ENCODE measurements at regions not wholly inside any gene's neighbourhood (a gene's known extent, or its start where the extent isn't known, plus 50 kb on each side); places are given as distances from the start of the nearest gene placed in this dataset.
A peak's percentile ranks its signal among the peaks of the same experiment; 100 is the strongest.
"Not testable (repeated sequence)": the region's sequence is repeated elsewhere in the genome, so short reads cannot be mapped to it uniquely, and the experiment has no call there.

DNA sequence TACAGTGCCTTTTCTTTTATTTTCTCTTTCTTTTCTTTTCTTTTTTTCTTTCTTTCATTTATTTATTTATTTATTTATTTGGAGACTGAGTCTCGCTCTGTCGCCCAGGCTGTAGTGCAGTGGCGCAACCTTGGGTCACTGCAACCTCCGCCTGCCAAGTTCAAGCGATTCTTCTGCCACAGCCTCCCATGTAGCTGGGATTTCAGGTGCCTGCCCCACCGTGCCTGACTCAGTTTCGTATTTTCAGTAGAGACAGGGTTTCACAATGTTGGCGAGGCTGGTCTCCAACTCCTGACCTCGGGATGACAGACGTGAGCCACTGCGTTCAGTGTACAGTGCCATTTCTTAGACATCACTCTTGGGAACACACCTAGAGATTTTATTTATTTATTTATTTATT is 110.0 kb upstream of the ANKRD30BL start:
- DNase-seq (ENCODE audit: low read depth in 4 of 4, low spot score in 2 of 4): not testable (repeated sequence)

DNA sequence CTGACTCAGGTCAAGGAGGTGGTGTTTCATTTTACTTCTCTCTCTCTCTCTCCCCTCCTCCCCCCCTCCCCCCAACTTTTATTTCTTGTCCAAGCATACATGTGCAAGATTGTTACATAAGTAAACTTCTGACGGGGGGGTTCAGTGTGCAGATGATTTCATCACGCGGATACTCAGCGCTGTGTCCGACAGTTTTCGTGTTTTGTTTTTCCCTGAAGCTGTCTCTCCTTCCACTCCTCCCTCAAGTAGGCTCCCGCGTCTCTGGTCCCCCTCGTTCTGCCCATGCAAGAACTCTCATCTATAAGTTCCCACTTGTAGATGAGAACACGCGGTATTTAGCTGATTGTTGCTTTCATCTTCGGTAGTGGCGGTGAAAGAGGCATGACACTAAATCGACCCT is 111.0 kb upstream of the ANKRD30BL start:
- DNase-seq (ENCODE audit: low read depth in 4 of 4, low spot score in 2 of 4): no peak

DNA sequence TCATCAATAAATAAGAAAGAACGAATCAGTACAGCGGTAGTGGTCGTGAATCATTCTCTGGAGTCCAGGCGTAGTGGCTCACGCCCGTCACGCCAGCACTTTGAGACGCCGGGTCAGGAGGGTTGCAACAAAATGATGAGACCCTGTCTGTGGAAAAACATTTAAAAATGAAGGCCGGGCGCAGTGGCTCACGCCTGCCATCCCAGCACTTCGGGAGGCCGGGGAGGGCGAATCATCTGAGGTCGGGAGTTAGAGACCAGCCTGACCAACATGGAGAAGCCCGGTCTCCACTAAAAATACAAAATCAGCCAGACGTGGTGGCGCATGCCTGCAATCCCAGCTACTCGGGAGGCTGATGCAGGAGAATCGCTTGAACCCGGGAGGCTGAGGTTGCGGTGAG is 111.8 kb upstream of the ANKRD30BL start:
- DNase-seq (ENCODE audit: low read depth in 4 of 4, low spot score in 2 of 4): not testable (repeated sequence)

DNA sequence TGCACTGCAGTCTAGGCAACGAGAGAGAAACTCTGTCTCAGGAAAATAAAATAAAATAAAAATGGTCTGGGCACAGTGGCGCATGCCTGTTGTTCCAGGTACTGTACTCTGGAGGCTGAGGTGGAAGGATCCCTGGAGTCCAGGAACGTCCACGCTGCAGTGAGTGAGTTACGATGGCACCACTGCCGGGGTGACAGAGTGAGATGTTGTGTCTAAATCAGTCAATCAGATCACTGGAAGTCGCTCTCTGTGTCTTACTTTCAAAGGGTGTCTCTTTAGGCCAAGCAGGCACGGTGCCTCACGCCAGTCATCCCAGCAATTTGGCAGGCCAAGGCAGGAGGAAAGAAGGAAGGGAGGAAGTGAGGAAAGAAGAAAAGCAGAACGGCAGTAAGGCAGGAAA is 112.2 kb upstream of the ANKRD30BL start:
- no peak for DNase-seq (ENCODE audit: low read depth in 4 of 4, low spot score in 2 of 4)

DNA sequence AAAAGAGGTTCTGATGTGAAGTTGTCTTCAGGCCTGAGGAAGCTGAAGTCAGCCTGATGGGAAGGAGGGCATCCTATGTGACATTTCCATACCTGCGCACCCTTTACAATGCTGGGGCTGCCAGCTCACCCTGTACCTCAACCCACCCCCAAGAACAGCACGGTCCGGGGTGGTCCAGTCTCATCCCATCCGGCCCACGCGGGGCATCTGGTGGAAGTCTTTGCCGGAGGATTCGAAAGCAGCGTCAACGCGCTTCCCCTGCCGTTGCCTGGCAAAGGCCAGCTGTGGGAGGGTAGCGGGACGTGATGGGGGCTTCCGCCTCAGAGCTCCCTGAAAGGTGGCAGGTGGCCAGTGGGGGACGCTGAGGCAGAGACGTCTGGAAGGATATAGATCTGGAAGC is 113.6 kb upstream of the ANKRD30BL start:
- no peak for DNase-seq (ENCODE audit: low read depth in 4 of 4, low spot score in 2 of 4)

DNA sequence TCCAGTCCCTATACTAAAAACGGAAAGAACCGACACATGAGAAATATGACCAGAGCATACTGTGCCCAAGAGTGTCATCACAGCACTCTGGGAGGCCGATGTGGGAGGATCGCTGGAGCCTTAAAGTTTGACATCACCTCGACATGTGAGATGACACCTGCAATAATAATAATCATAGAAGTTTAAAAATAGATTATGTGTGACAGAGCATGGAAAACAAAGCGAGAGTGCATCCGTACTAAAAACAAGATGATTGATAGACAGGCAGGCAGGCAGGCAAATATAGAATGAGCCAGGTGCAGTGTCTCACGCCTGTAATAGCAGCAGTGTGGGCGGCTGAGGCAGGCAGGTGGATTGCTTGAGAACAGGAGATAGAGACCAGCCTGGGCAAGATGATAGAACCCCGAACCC is 114.8 kb upstream of the ANKRD30BL start:
- no peak for DNase-seq (ENCODE audit: low read depth in 4 of 4, low spot score in 2 of 4)

DNA sequence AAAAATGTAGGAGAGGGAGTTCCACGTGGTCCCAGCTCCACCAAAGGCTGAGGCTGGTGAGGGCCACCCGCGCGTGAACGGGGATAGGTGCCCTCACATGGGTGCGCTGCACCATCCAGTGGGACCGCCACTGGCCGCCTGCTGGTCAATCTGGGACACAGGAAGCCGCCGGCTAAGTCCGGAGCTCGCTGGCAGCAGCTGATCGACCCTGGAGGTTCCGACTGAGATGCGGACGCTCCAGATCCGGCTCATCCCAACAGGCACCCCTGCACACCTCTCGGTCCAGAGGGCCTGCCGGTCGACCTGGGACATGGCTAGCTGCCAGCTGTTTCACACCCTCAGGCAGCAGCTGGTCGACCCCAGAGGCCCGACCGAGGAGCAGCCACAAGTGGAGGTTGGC is 116.5 kb upstream of the ANKRD30BL start:
- DNase-seq (ENCODE audit: low read depth in 4 of 4, low spot score in 2 of 4): no peak

DNA sequence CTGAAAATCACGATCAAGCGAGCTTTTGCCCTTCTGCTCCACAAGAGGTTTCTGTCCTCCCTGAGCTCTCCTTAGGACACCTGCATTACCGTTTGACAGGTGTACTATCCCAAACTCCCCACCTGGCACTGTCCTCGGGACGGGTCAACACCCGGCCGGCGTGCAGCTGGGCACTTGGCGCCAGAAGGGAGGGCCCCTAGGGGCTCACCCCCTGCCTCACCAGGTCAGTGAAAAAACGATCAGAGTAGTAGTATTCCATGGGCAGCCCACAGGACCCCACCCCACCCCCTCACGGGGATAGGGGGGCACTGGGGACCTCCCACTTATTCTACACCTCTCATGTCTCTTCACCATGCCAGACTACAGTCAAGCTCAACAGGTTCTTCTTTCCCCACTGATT is 117.6 kb upstream of the ANKRD30BL start:
- no peak for DNase-seq (ENCODE audit: low read depth in 4 of 4, low spot score in 2 of 4)

DNA sequence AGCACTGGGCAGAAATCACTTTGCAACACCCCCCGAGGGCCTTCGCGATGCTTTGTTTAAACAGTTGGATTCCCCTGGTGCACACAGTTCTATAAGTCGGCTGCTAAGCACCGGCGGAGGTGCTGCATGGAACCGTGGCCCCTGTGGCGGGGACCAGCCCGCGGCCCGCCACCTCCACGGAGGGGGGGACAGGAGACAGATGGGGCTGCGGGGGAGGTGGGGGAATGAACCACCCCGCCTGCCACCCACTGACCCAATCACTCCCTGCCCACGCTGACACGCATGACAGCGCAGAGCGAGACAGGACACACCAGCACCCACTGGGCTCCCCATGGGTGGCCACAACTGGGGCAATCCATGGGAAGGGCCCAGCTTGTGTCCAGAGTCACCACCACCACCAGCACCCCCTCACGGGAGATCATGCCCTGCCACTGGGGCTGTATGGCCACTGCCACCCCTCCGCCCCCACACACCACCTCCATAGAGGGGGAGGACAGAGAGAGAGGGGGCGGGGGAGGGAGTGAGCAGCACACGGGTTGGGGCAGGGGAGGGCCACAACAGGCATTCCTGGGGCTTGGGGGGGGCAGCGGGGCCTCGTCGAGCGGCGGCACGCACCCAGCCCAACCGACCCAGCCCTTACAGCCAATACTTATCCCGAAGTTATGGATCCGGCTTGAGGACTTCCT is 118.3 kb upstream of the ANKRD30BL start:
- DNase-seq (ENCODE audit: low read depth in 4 of 4, low spot score in 2 of 4): no peak

DNA sequence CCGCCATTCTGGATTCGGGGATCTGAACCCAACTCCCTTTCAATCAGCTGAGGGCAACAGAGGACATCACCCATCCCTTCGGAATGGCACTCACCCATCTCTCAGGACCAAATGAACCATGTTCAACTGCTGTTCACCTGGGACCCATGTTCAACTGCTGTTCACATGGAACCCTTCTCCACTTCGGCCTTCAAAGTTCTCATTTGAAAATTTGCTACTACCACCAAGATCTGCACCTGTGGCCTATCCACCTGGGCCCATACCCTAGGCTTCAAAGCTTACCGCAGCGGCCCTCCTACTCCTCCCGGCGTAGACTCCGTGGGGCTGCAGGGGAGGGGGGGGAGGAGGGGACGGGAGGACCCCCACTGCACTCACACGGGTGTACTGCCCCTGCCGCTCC is 119.2 kb upstream of the ANKRD30BL start:
- no peak for DNase-seq (ENCODE audit: low read depth in 4 of 4, low spot score in 2 of 4)

DNA sequence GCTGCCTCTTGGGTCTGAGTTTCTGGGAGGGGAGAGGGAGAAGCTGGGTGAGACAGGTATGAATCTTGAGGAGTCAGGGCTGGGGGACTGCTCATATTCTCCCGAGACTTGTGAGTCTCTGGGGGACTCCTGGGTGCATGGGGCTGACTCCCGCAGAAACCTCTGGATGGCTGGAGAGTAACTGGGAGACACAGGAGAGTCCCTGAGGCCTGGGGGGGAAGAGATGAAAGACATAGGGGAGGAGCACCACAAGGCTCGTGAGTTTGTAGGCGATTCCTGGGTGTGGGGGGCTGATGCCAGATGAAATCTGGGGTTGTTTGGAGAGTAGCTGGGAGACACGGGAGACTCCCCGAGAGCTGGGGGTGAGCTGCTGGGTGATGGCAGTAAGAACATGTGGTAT is 120.4 kb upstream of the ANKRD30BL start:
- DNase-seq (ENCODE audit: low read depth in 4 of 4, low spot score in 2 of 4): not testable (repeated sequence)

DNA sequence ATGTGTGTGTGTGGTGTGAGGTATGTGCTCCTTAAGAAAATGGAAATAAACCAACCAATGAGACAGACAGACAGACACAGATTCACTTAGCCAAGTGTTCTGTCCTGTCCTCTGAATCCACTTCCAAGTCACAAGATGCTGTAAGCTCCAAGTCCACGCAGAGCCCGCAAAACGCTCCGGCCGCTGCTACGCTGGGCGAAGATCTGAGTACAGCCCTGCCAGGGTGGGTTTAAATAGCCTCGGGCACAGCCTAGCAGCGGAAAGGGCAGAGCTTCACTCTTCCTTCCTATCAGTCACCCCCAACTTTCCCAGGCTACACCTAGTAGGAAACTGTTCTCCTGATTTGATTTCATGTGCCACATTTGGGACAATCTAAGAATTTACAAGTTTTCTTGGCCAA is 121.2 kb upstream of the ANKRD30BL start:
- DNase-seq (ENCODE audit: low read depth in 4 of 4, low spot score in 2 of 4): no peak

DNA sequence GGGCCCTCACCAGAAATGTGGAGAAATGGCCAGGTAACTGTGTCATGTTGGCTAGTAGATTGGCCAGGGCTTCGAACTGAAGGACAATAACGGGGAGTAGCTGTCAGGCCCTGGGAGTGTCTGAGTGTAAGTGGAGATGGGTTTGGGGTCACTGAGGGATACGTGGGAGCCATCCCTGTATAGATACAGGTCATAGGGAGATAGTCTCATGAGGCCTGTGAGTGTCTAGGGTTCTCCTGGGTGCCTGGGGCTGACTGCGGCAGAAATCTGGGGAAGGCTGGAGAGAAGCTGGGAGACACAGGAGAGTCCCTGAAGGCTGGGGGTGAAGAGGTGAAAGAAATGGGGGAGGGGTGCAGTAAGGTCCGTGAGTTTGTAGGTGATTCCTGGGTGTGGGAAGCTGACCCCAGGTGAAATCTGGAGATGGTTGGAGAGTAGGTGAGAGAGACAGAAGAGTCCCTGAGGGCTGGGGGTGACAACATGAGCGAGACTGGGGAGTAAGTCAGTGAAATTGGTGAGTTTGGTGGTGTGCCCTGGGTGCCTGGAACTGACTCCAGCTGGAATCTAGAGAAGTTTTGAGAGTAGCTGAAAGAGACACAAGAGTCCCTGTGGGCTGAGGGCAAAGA is 124.6 kb upstream of the ANKRD30BL start:
- DNase-seq (ENCODE audit: low read depth in 4 of 4, low spot score in 2 of 4): not testable (repeated sequence)

DNA sequence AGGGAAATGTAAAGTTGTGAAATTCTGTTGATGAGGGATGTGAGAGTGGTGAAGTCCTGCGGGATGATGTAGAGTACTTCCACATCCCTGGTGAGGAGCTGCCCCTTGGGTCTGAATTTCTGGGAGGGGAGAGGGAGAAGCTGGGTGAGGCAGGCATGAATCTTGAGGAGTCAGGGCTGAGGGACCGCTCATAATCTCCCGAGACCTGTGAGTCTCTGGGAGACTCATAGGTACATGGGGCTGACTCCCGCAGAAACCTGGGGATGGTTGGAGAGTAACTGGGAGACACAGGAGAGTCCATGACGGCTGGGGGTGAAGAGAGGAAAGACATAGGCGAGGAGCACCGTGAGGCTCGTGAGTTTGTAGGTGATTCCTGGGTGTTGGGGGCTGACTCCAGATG is 126.2 kb upstream of the ANKRD30BL start:
- not testable (repeated sequence) for DNase-seq (ENCODE audit: low read depth in 4 of 4, low spot score in 2 of 4)

DNA sequence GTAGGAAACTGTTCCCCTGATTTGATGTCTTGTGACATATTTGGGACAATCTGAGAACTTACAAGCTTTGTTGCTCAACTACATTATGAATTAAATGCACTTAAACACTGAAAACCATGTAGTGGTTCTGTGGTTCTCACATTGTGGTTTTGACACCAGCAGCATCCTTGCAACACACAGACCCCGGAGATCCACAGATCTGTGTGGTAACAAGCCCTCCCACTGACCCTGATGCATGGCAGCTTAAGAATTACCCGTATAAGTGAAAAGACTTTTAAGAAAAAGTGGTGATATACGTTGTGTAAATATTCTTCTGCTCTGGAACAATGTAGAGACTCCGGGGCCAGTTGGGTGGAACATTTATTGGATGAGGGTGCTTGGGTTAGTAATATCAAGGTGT is 127.4 kb upstream of the ANKRD30BL start:
- DNase-seq (ENCODE audit: low read depth in 4 of 4, low spot score in 2 of 4): not testable (repeated sequence)

DNA sequence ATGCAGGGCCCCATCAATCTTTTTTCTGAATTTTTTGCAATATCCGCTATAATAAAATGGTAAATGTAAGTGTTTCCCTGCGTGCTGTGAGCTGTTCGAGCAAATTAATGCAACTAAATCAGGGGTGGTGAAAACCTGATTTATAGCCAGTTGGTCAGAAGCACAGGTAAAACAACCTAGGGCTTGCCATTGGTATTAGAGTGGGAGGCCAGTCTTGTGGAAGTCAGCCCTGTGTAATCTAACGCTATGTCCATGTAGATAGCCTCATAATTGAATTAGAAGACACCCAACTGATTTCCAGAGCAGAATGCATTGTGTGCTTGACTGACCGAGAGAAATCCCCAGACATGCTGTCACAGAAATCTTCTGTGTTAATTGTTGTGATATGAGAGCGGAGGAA is 126.8 kb upstream of the GPR39 start:
- not testable (repeated sequence) for DNase-seq (ENCODE audit: low read depth in 4 of 4, low spot score in 2 of 4)

DNA sequence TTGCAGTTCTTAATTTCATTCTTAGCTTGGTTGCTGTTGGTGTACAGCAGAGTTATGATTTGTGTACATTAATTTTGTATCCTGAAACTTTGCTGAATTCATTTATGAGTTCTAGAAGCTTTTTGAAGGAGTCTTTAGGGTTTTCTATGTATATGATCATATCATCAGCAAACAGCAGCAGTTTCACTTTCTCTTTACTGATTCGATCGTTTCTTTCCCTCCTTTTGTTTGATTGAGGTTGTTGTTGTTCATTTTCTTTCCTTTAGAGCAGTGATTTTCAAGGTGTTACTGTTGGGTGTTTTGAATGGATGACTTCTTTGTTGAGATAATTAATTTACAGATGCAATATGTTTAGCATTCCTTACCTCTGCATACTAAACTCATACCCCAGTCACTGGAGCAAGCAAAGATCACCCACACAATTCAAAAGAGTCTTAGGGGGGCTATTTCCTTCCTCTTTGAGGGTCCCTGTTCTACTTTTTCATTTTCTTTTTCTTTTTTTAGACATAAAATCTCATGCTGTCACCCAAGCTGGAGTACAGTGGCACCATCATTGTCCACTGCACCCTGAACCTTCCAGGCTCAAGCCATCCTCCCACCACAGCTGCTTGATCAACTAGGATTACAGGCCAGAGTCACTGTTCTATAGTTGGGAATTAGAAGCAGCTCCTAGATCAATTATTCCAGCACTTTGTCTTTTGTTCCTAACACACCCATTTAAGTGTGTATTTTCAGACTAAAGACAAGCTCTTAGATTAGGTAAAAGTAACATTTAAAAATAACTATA is 115.8 kb upstream of the GPR39 start:
- DNase-seq (ENCODE audit: low read depth in 4 of 4, low spot score in 2 of 4): not testable (repeated sequence)

DNA sequence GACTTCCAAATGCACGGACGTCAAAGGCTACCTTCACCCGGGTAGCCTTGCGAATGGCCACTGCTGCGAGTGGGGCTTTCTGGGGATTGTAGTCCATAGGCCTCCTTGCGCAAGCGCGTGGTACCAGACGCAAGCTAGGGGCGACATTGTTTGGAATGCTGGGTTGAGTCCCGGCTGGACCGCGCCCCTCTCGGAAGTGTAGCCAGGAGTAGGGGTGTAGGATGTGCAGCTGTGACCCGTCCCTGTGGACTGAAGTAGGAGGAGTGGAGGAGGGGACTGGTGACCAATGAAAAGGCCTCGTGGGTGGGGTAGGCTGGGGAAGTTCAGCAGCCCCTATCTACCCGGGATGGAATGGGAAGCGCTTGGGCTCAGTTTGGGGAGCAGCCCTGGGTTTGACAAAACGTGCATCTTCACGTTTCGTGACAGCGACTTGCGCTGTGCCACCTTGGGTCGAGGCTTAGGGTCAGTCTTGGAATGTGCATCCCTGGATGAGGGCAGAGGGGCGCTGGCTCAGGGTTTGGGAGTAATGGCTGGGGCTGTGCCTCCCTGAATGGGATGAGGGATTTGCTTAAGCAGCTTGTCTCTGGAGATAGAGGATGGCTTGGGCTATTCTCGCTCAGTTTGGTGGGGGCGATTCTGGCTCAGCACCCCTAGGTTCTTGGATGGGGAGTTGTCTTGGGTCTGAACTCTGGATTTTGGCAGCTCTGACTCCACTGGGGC is 111.8 kb upstream of the GPR39 start:
- DNase-seq (ENCODE audit: low read depth in 4 of 4, low spot score in 2 of 4): peak; percentile 36 to 78 (median 48)

DNA sequence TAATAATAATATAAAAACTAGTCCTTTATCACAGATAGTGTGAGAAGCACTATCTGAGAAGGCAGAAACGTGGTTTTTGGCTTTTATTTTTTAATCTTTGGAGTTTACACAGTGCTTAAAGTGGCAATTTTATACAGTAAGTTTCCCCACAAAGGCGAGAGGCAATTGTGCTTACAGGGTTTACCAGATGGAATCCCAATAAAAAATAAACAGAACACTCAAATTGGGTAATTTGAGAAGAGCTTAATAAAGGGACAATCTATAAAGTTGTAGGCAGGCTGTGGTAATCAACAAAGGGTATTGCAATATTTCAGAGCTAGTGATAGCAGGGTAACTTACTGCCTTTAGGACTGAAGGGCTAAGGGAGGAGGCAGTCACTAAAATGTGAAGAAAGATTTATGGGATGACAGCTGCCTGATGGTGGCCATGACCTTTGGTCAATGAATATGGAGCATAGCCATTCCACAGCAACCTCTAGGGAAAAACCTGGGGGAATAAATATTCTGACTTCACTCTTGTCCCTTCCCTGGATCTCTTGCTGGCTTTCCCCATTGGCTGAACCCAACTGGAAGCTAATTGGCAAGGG is 108.9 kb upstream of the GPR39 start:
- DNase-seq (ENCODE audit: low read depth in 4 of 4, low spot score in 2 of 4): not testable (repeated sequence)

DNA sequence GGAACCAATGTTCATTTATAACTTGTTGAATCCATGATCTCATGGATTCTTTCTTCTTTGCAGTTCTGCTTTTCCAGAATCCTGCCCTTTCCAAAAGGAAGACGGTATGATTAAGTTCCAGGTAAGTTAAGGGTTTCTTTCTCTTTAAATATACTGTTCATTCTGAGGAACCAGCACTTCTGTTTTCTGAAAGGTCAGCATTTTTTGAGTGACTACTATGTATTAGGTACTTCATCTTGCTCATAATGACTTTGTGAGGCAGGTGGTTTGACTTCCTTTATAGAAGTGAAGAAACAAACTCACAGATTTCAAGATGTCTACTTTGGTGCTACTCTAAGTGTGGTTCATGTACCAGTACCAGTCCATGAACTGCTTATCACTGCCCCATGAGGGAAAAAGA is 107.4 kb upstream of the GPR39 start:
- not testable (repeated sequence) for DNase-seq (ENCODE audit: low read depth in 4 of 4, low spot score in 2 of 4)

DNA sequence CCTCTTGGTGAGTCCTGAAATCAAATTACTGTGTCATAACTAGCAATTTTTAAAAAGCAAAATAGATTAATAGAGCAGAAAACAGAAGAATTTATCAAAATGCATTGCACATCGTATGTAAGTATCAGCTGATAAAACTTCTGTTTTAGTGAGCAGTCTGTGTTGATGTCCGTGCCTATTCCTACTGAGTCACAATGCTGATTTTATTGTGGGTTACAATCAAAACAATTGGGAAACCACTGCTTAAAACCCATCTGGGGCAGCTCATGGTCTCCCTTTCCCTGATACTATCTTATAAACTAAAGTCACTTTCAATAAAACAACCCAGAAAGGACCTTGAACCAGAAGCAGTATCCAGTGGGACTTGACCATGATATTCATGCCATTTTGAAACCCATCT is 101.1 kb upstream of the GPR39 start:
- not testable (repeated sequence) for DNase-seq (ENCODE audit: low read depth in 4 of 4, low spot score in 2 of 4)

Data from left renal cortex interstitium (tissue), 4 donors.